ENCODE measurements at regions not wholly inside any gene's neighbourhood (a gene's known extent, or its start where the extent isn't known, plus 50 kb on each side); places are given as distances from the start of the nearest gene placed in this dataset.

- no peak for TF ChIP-seq JUN (IDR thresholded peaks at IDR 0.05; ENCODE audit: borderline replicate concordance, insufficient read depth, insufficient read length, low read depth)
- no peak for TF ChIP-seq EZH2 (IDR thresholded peaks at IDR 0.05; ENCODE audit: borderline replicate concordance, low read depth, low read length, severe bottlenecking)
- TF ChIP-seq POLR2AphosphoS5 (IDR thresholded peaks at IDR 0.05; ENCODE audit: insufficient read depth, low read depth, low read length): no peak
- TF ChIP-seq FOS (IDR thresholded peaks at IDR 0.05; ENCODE audit: borderline replicate concordance, insufficient read depth, low read length): no peak
- Histone ChIP-seq H3K9ac (replicated peaks; ENCODE audit: extremely low read depth, insufficient read depth, low read length) (no peak overlapping the region), H3K4me1 (ENCODE audit: control insufficient read depth, extremely low read depth, insufficient read depth, low read length) (no peaks in the 10 kb centered on the region), H3K4me2 (ENCODE audit: insufficient read depth, low read length) (no peak overlapping the region), H3K9me1 (replicated peaks; ENCODE audit: control insufficient read depth, extremely low read depth, insufficient read depth, low read length) (no peaks in the 10 kb centered on the region), H3K27ac (ENCODE audit: insufficient read depth, low read depth, low read length) (no peak overlapping the region), H3K4me3 (replicated peaks in 1 of 3; ENCODE audit: insufficient read depth in 1 of 3, low read depth in 1 of 3, low read length in 3 of 3) (no peak overlapping the region), H2AFZ (ENCODE audit: low read depth, low read length) (no peak overlapping the region), H4K20me1 (replicated peaks; ENCODE audit: control insufficient read depth, extremely low read depth, insufficient read depth, low read length) (no peaks in the 10 kb centered on the region), H3K36me3 (ENCODE audit: control insufficient read depth in 2 of 2, extremely low read depth in 1 of 2, insufficient read depth in 2 of 2, low read length in 2 of 2) (no peaks in the 10 kb centered on the region), H3K27me3 (ENCODE audit: control insufficient read depth in 2 of 2, insufficient read depth in 2 of 2, low read length in 2 of 2) (peaks cover 0 to 2% of the 10 kb centered on the region in 2 experiments), H3K79me2 (ENCODE audit: control insufficient read depth, insufficient read depth, low read length) (no peaks in the 10 kb centered on the region), H3K9me3 (replicated peaks; ENCODE audit: control insufficient read depth, insufficient read depth, low read length) (no peaks in the 10 kb centered on the region)
- ChIA-PET CTCF (interaction anchor here (1.1 kb wide), 1 partner anchor 13 kb away, joined by 3 read pairs; no protein-coding TSS in a partner anchor), POLR2A (no interaction called here)
- intact Hi-C loops (cut with micrococcal nuclease) (no loop called here), dilution Hi-C loops (cut with MboI; ENCODE audit: extremely low pct_ligation_motif_present, low sequenced_read_pairs) (no loop called here)
- no peak for DNase-seq (ENCODE audit: low read depth, low spot score)
- FAIRE-seq: no peak
- BruUV-seq (replicated peaks): no TSS peak
These were observed 182.3 kb upstream of the BCL6 start for GRCh38 chr3:187927565-187927964.

- H3K36me3 ChIP-seq (ENCODE audit: control insufficient read depth in 2 of 2, extremely low read depth in 1 of 2, insufficient read depth in 2 of 2, low read length in 2 of 2): no peaks in the 10 kb centered on the region
- no peak overlapping the region for H2AFZ ChIP-seq (ENCODE audit: low read depth, low read length)
- BruUV-seq (replicated peaks): no TSS peak
- DNase-seq (ENCODE audit: low read depth, low spot score) (no peak), FAIRE-seq (no peak)
- dilution Hi-C loops (cut with MboI; ENCODE audit: extremely low pct_ligation_motif_present, low sequenced_read_pairs): no loop called here
- no peak for TF ChIP-seq JUN (IDR thresholded peaks at IDR 0.05; ENCODE audit: borderline replicate concordance, insufficient read depth, insufficient read length, low read depth)
- no peak for TF ChIP-seq CTCF (IDR thresholded peaks at IDR 0.05; ENCODE audit: extremely low read depth in 1 of 2, insufficient read depth in 1 of 2, low read depth in 1 of 2, low read length in 2 of 2)
- no peak for TF ChIP-seq POLR2AphosphoS5 (IDR thresholded peaks at IDR 0.05; ENCODE audit: insufficient read depth, low read depth, low read length)
- intact Hi-C loops (cut with micrococcal nuclease): no loop called here
- H3K9me3 ChIP-seq (replicated peaks; ENCODE audit: control insufficient read depth, insufficient read depth, low read length): no peaks in the 10 kb centered on the region
- no peak overlapping the region for H3K27ac ChIP-seq (ENCODE audit: insufficient read depth, low read depth, low read length)
- no peaks in the 10 kb centered on the region for H3K4me1 ChIP-seq (ENCODE audit: control insufficient read depth, extremely low read depth, insufficient read depth, low read length)
- no peaks in the 10 kb centered on the region for H3K79me2 ChIP-seq (ENCODE audit: control insufficient read depth, insufficient read depth, low read length)
- H4K20me1 ChIP-seq (replicated peaks; ENCODE audit: control insufficient read depth, extremely low read depth, insufficient read depth, low read length): no peaks in the 10 kb centered on the region
- ChIA-PET CTCF (no interaction called here), POLR2A (no interaction called here)
- H3K4me3 ChIP-seq (replicated peaks in 1 of 3; ENCODE audit: insufficient read depth in 1 of 3, low read depth in 1 of 3, low read length in 3 of 3): no peak overlapping the region
- peaks cover 0 to 2% of the 10 kb centered on the region in 2 experiments for H3K27me3 ChIP-seq (ENCODE audit: control insufficient read depth in 2 of 2, insufficient read depth in 2 of 2, low read length in 2 of 2)
- H3K9ac ChIP-seq (replicated peaks; ENCODE audit: extremely low read depth, insufficient read depth, low read length): no peak overlapping the region
- H3K9me1 ChIP-seq (replicated peaks; ENCODE audit: control insufficient read depth, extremely low read depth, insufficient read depth, low read length): no peaks in the 10 kb centered on the region
- H3K4me2 ChIP-seq (ENCODE audit: insufficient read depth, low read length): no peak overlapping the region
These were observed 184.0 kb upstream of the BCL6 start for GRCh38 chr3:187929112-187929816.
